Liver (tissue), 8 donors: ENCODE measurements at regions not wholly inside any gene's neighbourhood (a gene's known extent, or its start where the extent isn't known, plus 50 kb on each side); places are given as distances from the start of the nearest gene placed in this dataset.

Experiments used
- DNase-seq: peaks from one replicate; pipeline ENCODE4 v3.0.0-alpha.2; 2017; ENCODE audit warnings: low spot score
- H3K27ac ChIP-seq, 2 donors: one replicate each; pipeline ENCODE4 v1.7.0; 2013; ENCODE audit warnings: inconsistent platforms in 2 of 2, low read length in 2 of 2, control low read depth in 1 of 2, low read depth in 1 of 2, mild to moderate bottlenecking in 1 of 2
- H3K27me3 ChIP-seq, 4 donors: one replicate each; pipeline versions ENCODE4 v1.6.1 to v1.7.0; 2013; ENCODE audit warnings: low read length in 3 of 4, inconsistent platforms in 1 of 4, mild to moderate bottlenecking in 1 of 4, moderate library complexity in 1 of 4; ENCODE audit not compliant: control insufficient read depth in 4 of 4, insufficient read depth in 4 of 4
- H3K36me3 ChIP-seq, 4 donors: one replicate each; pipeline versions ENCODE4 v1.6.1 to v1.7.0; 2013; ENCODE audit warnings: low read length in 3 of 4, mild to moderate bottlenecking in 3 of 4, low read depth in 1 of 4, moderate library complexity in 1 of 4; ENCODE audit not compliant: control insufficient read depth in 4 of 4, insufficient read depth in 3 of 4
- H3K4me1 ChIP-seq, 4 donors: one replicate each; pipeline versions ENCODE4 v1.6.1 to v1.7.0; 2013; ENCODE audit warnings: low read length in 3 of 4, mild to moderate bottlenecking in 3 of 4, moderate library complexity in 1 of 4; ENCODE audit not compliant: control insufficient read depth in 4 of 4, insufficient read depth in 4 of 4
- H3K4me3 ChIP-seq, 3 donors: one replicate each; pipeline versions ENCODE4 v1.6.1 to v1.7.0; 2013; ENCODE audit warnings: low read length in 3 of 3, control low read depth in 1 of 3, low read depth in 1 of 3, mild to moderate bottlenecking in 1 of 3
- H3K9ac ChIP-seq, 2 donors: one replicate each; pipeline ENCODE4 v1.7.0; 2013; ENCODE audit warnings: low read length in 2 of 2, mild to moderate bottlenecking in 2 of 2, moderate library complexity in 2 of 2, control low read depth in 1 of 2, low read depth in 1 of 2
- H3K9me3 ChIP-seq, 4 donors: one replicate each; pipeline versions ENCODE4 v1.6.1 to v1.7.0; 2013; ENCODE audit warnings: low read length in 3 of 4; ENCODE audit not compliant: control insufficient read depth in 4 of 4
- EGR1 ChIP-seq, 2 donors: IDR thresholded peaks; 2 replicates each; pipeline ENCODE4 v1.6.1; 2016 to 2018; ENCODE audit warnings: antibody characterized with exemption in 2 of 2, low read depth in 2 of 2
- FOXA1 ChIP-seq: IDR thresholded peaks from 2 replicates; pipeline ENCODE4 v1.6.1; 2016; ENCODE audit warnings: antibody characterized with exemption
- FOXA2 ChIP-seq: IDR thresholded peaks from 2 replicates; pipeline ENCODE4 v1.6.1; 2016; ENCODE audit warnings: antibody characterized with exemption
- GABPA ChIP-seq, 2 donors: IDR thresholded peaks in 1 of 2; conservative IDR thresholded peaks in 1 of 2; 2 replicates each; pipeline ENCODE4 v1.6.1; 2016; ENCODE audit warnings: antibody characterized with exemption in 2 of 2, mild to moderate bottlenecking in 1 of 2, moderate library complexity in 1 of 2
- HNF4A ChIP-seq, 2 donors: conservative IDR thresholded peaks; 2 replicates each; pipeline ENCODE4 v1.6.1; 2016; ENCODE audit warnings: antibody characterized with exemption in 2 of 2, mild to moderate bottlenecking in 2 of 2
- HNF4G ChIP-seq: IDR thresholded peaks from 2 replicates; pipeline ENCODE4 v1.6.1; 2016; ENCODE audit warnings: antibody characterized with exemption
- JUND ChIP-seq, 2 donors: IDR thresholded peaks; 2 replicates each; pipeline ENCODE4 v1.6.1; 2016; ENCODE audit warnings: antibody characterized with exemption in 2 of 2
- NR2F2 ChIP-seq: IDR thresholded peaks from 2 replicates; pipeline ENCODE4 v1.6.1; 2016; ENCODE audit warnings: antibody characterized with exemption
- RAD21 ChIP-seq, 2 donors: IDR thresholded peaks; 2 replicates each; pipeline ENCODE4 v1.6.1; 2016; ENCODE audit warnings: antibody characterized with exemption in 2 of 2, mild to moderate bottlenecking in 2 of 2
- RXRA ChIP-seq, 2 donors: IDR thresholded peaks; 2 replicates each; pipeline ENCODE4 v1.6.1; 2017 to 2018; ENCODE audit warnings: antibody characterized with exemption in 2 of 2, mild to moderate bottlenecking in 1 of 2
- SP1 ChIP-seq: IDR thresholded peaks from 2 replicates; pipeline ENCODE4 v1.6.1; 2018; ENCODE audit warnings: antibody characterized with exemption, mild to moderate bottlenecking
- TAF1 ChIP-seq: conservative IDR thresholded peaks from 2 replicates; pipeline ENCODE4 v1.6.1; 2016; ENCODE audit warnings: antibody characterized with exemption, mild to moderate bottlenecking
- YY1 ChIP-seq: IDR thresholded peaks from 2 replicates; pipeline ENCODE4 v1.6.1; 2016; ENCODE audit warnings: antibody characterized with exemption, mild to moderate bottlenecking
- WGBS: extraction: QIAGEN DNeasy Blood & Tissue Kit; methylation state at CpG from one replicate; pipeline ENCODE4 v1.1.7; 2013; 5-methylcytosine and 5-hydroxymethylcytosine counted together
- TF ChIP-seq, protein P1 (sequence below): fragments of 150-350 bp; IDR thresholded peaks from 2 replicates; pipeline ENCODE4 v1.5.1; 2017; ENCODE audit warnings: improper control_type of control experiment, low read depth, low read length; ENCODE audit not compliant: missing input control
- TF ChIP-seq, protein P2 (sequence below): IDR thresholded peaks from 2 replicates; pipeline ENCODE4 v1.6.1; 2016; ENCODE audit warnings: antibody characterized with exemption, mild to moderate bottlenecking
- TF ChIP-seq, protein P3 (sequence below): IDR thresholded peaks from 2 replicates; pipeline ENCODE4 v1.6.1; 2016; ENCODE audit warnings: antibody characterized with exemption
- TF ChIP-seq, protein P4 (sequence below): IDR thresholded peaks from 2 replicates; pipeline ENCODE4 v1.6.1; 2016; ENCODE audit warnings: antibody characterized with exemption
- donor health status: healthy.
- donor health status: healthy.
- donor health status: healthy.
- donor health status: healthy.
- donor health status: healthy.

DNA sequence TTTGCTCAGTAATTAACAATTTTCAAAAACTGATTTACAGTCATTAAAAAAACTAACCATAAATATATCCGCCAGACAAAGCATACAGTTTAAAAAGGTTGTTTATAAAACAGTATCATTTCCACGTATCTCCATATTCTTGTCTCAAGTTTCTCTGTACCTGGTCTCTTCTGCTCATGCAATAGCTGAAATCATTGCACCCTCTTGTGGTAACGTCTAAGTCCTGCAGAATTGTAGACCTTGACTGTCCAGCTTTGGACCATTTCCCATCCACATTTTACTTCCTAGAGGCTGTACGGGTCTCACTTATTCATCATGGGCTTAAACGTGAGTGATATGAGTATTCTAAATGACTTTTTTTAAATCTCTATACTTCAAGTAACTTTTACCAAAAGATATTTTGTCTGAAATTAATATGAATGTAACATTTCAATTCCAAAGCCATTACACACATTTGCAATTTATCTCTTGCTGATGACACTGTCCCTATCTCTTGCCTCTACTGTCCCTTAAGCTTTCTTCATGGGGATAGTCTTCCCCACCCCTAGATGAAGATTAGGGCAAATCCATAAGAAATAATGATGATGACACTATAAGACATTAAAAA is 118.5 kb downstream of the BTC start:
- Histone ChIP-seq H3K27me3 (no peaks in the 10 kb centered on the region), H3K36me3 (no peaks in the 10 kb centered on the region), H3K9ac (no peak overlapping the region), H3K4me3 (no peak overlapping the region), H3K4me1 (no peaks in the 10 kb centered on the region), H3K9me3 (no peaks in the 10 kb centered on the region), H3K27ac (no peak overlapping the region)
- no peak for DNase-seq
- 7% methylated on average over 5 of the region's 5 CpGs for WGBS
- TF ChIP-seq, protein P1, sequence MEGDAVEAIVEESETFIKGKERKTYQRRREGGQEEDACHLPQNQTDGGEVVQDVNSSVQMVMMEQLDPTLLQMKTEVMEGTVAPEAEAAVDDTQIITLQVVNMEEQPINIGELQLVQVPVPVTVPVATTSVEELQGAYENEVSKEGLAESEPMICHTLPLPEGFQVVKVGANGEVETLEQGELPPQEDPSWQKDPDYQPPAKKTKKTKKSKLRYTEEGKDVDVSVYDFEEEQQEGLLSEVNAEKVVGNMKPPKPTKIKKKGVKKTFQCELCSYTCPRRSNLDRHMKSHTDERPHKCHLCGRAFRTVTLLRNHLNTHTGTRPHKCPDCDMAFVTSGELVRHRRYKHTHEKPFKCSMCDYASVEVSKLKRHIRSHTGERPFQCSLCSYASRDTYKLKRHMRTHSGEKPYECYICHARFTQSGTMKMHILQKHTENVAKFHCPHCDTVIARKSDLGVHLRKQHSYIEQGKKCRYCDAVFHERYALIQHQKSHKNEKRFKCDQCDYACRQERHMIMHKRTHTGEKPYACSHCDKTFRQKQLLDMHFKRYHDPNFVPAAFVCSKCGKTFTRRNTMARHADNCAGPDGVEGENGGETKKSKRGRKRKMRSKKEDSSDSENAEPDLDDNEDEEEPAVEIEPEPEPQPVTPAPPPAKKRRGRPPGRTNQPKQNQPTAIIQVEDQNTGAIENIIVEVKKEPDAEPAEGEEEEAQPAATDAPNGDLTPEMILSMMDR, result peak; percentile 65
- no peak for TF ChIP-seq RXRA (IDR thresholded peaks at IDR 0.05)
- TF ChIP-seq RAD21 (IDR thresholded peaks at IDR 0.05), result peak; percentile 91 to 94

DNA sequence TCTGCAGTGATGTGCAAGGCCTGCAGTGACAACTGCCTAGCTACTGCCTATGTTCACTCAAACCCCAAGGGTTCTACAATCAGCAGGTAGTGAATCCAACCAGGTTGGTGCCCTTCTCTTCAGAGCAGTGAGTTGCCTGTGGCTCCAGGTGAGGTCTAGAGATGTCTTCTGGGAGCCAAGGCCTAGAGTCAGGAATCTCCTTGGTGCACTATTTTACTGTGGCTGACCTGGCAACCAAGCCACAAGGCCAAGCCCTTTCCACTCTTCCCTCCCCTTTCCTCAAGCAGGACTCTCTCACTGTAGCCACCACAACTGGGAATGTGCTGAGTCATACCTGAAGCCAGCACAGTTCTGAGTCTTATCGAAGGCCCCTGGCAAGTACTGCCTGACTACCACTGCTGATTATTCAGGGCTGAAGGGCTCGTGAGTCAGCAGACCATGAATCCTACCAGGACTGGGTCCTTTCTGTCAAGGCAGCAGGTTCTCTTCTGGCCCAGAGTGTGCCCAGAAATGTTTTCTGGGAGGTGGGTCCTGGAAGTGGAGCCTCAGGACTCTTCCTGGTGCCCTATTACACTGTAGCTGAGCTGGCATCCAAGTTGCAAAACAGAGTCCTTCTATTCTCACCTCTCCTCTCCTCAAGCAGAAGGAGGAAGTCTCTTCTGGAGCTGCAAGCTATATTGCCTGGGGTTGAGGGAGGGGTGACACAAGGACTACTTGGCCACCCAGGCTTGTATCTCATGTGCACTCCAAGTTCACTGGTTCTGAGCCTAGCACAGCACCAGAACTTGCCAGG is 111.6 kb downstream of the BTC start:
- peak; percentile 43 for DNase-seq
- 71% methylated on average over 2 of the region's 2 CpGs for WGBS
- H3K36me3 ChIP-seq, result no peaks in the 10 kb centered on the region
- no peaks in the 10 kb centered on the region for H3K4me1 ChIP-seq
- no peak overlapping the region for H3K9ac ChIP-seq
- no peak overlapping the region for H3K4me3 ChIP-seq
- H3K27me3 ChIP-seq, result no peaks in the 10 kb centered on the region
- no peaks in the 10 kb centered on the region for H3K9me3 ChIP-seq
- no peak for TF ChIP-seq HNF4A (conservative IDR thresholded peaks at IDR 0.05)
- TF ChIP-seq HNF4G, result no peak
- TF ChIP-seq, protein P2, sequence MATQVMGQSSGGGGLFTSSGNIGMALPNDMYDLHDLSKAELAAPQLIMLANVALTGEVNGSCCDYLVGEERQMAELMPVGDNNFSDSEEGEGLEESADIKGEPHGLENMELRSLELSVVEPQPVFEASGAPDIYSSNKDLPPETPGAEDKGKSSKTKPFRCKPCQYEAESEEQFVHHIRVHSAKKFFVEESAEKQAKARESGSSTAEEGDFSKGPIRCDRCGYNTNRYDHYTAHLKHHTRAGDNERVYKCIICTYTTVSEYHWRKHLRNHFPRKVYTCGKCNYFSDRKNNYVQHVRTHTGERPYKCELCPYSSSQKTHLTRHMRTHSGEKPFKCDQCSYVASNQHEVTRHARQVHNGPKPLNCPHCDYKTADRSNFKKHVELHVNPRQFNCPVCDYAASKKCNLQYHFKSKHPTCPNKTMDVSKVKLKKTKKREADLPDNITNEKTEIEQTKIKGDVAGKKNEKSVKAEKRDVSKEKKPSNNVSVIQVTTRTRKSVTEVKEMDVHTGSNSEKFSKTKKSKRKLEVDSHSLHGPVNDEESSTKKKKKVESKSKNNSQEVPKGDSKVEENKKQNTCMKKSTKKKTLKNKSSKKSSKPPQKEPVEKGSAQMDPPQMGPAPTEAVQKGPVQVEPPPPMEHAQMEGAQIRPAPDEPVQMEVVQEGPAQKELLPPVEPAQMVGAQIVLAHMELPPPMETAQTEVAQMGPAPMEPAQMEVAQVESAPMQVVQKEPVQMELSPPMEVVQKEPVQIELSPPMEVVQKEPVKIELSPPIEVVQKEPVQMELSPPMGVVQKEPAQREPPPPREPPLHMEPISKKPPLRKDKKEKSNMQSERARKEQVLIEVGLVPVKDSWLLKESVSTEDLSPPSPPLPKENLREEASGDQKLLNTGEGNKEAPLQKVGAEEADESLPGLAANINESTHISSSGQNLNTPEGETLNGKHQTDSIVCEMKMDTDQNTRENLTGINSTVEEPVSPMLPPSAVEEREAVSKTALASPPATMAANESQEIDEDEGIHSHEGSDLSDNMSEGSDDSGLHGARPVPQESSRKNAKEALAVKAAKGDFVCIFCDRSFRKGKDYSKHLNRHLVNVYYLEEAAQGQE, result no peak
- no peak for TF ChIP-seq RAD21 (IDR thresholded peaks at IDR 0.05)
- TF ChIP-seq TAF1, result no peak
- no peak for TF ChIP-seq GABPA (IDR thresholded peaks at IDR 0.05 in 1 of 2, conservative IDR thresholded peaks at IDR 0.05 in 1 of 2)
- no peak for TF ChIP-seq FOXA2
- TF ChIP-seq YY1, result no peak
- no peak for TF ChIP-seq FOXA1
- TF ChIP-seq, protein P1, result no peak
- no peak for TF ChIP-seq SP1
- no peak for TF ChIP-seq RXRA (IDR thresholded peaks at IDR 0.05)
- no peak for TF ChIP-seq JUND (IDR thresholded peaks at IDR 0.05)
- TF ChIP-seq, protein P3, sequence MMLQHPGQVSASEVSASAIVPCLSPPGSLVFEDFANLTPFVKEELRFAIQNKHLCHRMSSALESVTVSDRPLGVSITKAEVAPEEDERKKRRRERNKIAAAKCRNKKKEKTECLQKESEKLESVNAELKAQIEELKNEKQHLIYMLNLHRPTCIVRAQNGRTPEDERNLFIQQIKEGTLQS, result no peak
- no peak for TF ChIP-seq NR2F2
- TF ChIP-seq, protein P4, sequence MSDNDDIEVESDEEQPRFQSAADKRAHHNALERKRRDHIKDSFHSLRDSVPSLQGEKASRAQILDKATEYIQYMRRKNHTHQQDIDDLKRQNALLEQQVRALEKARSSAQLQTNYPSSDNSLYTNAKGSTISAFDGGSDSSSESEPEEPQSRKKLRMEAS, result no peak
- TF ChIP-seq EGR1 (IDR thresholded peaks at IDR 0.05; ENCODE audit: low read depth in 2 of 2), result no peak
- H3K27ac ChIP-seq, result no peak overlapping the region
